KMS-11 (cell line): ENCODE measurements at regions not wholly inside any gene's neighbourhood (a gene's known extent, or its start where the extent isn't known, plus 50 kb on each side); places are given as distances from the start of the nearest gene placed in this dataset.

Source experiments
- H2AFZ ChIP-seq: fragments of 200-600 bp; sonication (generic); 2 replicates; pipeline ENCODE4 v1.6.1; 2016; ENCODE audit warnings: antibody characterized with exemption, mixed run types, low read depth
- H3K27ac ChIP-seq: fragments of 200-600 bp; sonication (generic); 2 replicates; pipeline ENCODE4 v1.6.1; 2016; ENCODE audit warnings: mild to moderate bottlenecking, mixed run types
- H3K27me3 ChIP-seq: fragments of 200-600 bp; sonication (generic); 2 replicates; pipeline ENCODE4 v1.6.1; 2017; ENCODE audit warnings: mild to moderate bottlenecking, low read depth, mixed run types, moderate library complexity; ENCODE audit not compliant: insufficient read depth
- H3K36me3 ChIP-seq: fragments of 200-600 bp; sonication (generic); 2 replicates; pipeline ENCODE4 v1.6.1; 2017; ENCODE audit warnings: mild to moderate bottlenecking, mixed run types; ENCODE audit not compliant: insufficient read depth
- H3K4me1 ChIP-seq: fragments of 200-600 bp; sonication (generic); 2 replicates; pipeline ENCODE4 v1.6.1; 2016; ENCODE audit warnings: mild to moderate bottlenecking, low read depth, mixed run types; ENCODE audit not compliant: poor library complexity, severe bottlenecking
- H3K4me2 ChIP-seq: fragments of 200-600 bp; sonication (generic); 2 replicates; pipeline ENCODE4 v1.7.0; 2016; ENCODE audit warnings: mild to moderate bottlenecking, mixed run types
- H3K4me3 ChIP-seq: fragments of 200-600 bp; sonication (generic); IDR thresholded peaks from 2 replicates; pipeline ENCODE4 v1.6.1; 2017; ENCODE audit warnings: low read depth, low read length, mixed read lengths; ENCODE audit not compliant: insufficient read depth
- H3K79me2 ChIP-seq: fragments of 200-600 bp; sonication (generic); 2 replicates; pipeline ENCODE4 v1.6.1; 2016; ENCODE audit warnings: low read depth, mixed run types; ENCODE audit not compliant: insufficient read depth
- H3K9ac ChIP-seq: fragments of 200-600 bp; sonication (generic); 2 replicates; pipeline ENCODE4 v1.6.1; 2016; ENCODE audit warnings: mild to moderate bottlenecking, mixed run types
- H4K20me1 ChIP-seq: fragments of 200-600 bp; sonication (generic); 2 replicates; pipeline ENCODE4 v1.6.1; 2016; ENCODE audit warnings: mild to moderate bottlenecking, mixed run types; ENCODE audit not compliant: insufficient read depth
- CTCF ChIP-seq: fragments of 200-600 bp; sonication (generic); conservative IDR thresholded peaks from 2 replicates; pipeline ENCODE4 v1.6.1; 2017; ENCODE audit warnings: low read depth, mild to moderate bottlenecking, antibody characterized with exemption, low read length, moderate library complexity, mixed read lengths

- Histone ChIP-seq H3K4me1 (no peaks in the 10 kb centered on the region), H3K4me3 (no peak overlapping the region), H3K79me2 (no peaks in the 10 kb centered on the region), H3K27ac (no peak overlapping the region), H2AFZ (no peak overlapping the region), H3K9ac (no peak overlapping the region), H3K4me2 (no peak overlapping the region), H3K27me3 (no peaks in the 10 kb centered on the region), H3K36me3 (no peaks in the 10 kb centered on the region), H4K20me1 (no peaks in the 10 kb centered on the region)
- no peak for TF ChIP-seq CTCF
These were observed 136.8 kb upstream of the ARHGAP42 start for GRCh38 chr11:100550298-100550697.

- no peak overlapping the region for H3K9ac ChIP-seq
- no peak overlapping the region for H3K4me2 ChIP-seq
- H3K4me1 ChIP-seq, result no peaks in the 10 kb centered on the region
- no peak overlapping the region for H2AFZ ChIP-seq
- no peaks in the 10 kb centered on the region for H4K20me1 ChIP-seq
- no peaks in the 10 kb centered on the region for H3K36me3 ChIP-seq
- H3K27ac ChIP-seq, result no peak overlapping the region
- H3K4me3 ChIP-seq, result no peak overlapping the region
- no peaks in the 10 kb centered on the region for H3K79me2 ChIP-seq
- TF ChIP-seq CTCF, result no peak
- no peaks in the 10 kb centered on the region for H3K27me3 ChIP-seq
These were observed 136.0 kb upstream of the ARHGAP42 start for GRCh38 chr11:100550912-100551632.

- no peak overlapping the region for H2AFZ ChIP-seq
- no peaks in the 10 kb centered on the region for H3K4me1 ChIP-seq
- no peak overlapping the region for H3K4me2 ChIP-seq
- no peaks in the 10 kb centered on the region for H3K79me2 ChIP-seq
- no peak overlapping the region for H3K27ac ChIP-seq
- no peaks in the 10 kb centered on the region for H3K36me3 ChIP-seq
- TF ChIP-seq CTCF, result no peak
- H3K27me3 ChIP-seq, result no peaks in the 10 kb centered on the region
- no peak overlapping the region for H3K9ac ChIP-seq
- no peaks in the 10 kb centered on the region for H4K20me1 ChIP-seq
- no peak overlapping the region for H3K4me3 ChIP-seq
These were observed 131.2 kb upstream of the ARHGAP42 start for GRCh38 chr11:100555931-100556330.

- Histone ChIP-seq H3K4me1 (no peaks in the 10 kb centered on the region), H3K4me3 (no peak overlapping the region), H3K79me2 (no peaks in the 10 kb centered on the region), H3K27ac (no peak overlapping the region), H3K27me3 (no peaks in the 10 kb centered on the region), H4K20me1 (no peaks in the 10 kb centered on the region), H3K36me3 (no peaks in the 10 kb centered on the region), H3K9ac (no peak overlapping the region), H3K4me2 (no peak overlapping the region), H2AFZ (no peak overlapping the region)
- TF ChIP-seq CTCF, result no peak
These were observed 130.3 kb upstream of the ARHGAP42 start for GRCh38 chr11:100556781-100557180.
